GM12878 (cell line): ENCODE measurements at regions not wholly inside any gene's neighbourhood (a gene's known extent, or its start where the extent isn't known, plus 50 kb on each side); places are given as distances from the start of the nearest gene placed in this dataset.

Experiments
- ATAC-seq: fragments of 200-7000 bp; cut with Tn5 transposase; 3 replicates; pipeline ENCODE4 v1.9.1; 2020; ENCODE audit warnings: mild to moderate bottlenecking, moderate library complexity
- BruUV-seq: library from RNA; stranded (reverse); fragments of 400-500 nt; replicated peaks from 2 replicates; lab custom pipeline; 2021; lab: Mats Ljungman, UMichigan
- CTCF ChIA-PET: fragments of 300-600 bp; sonication (Branson Sonifier 250); formaldehyde crosslinking; extraction: SDS; loops from one replicate; lab custom pipeline; 2021; ENCODE audit warnings: inconsistent platforms; lab: Yijun Ruan, JAX
- POLR2A ChIA-PET: fragments of 350-600 bp; formaldehyde crosslinking; extraction: SDS; loops from one replicate; lab custom pipeline; 2021; ENCODE audit warnings: inconsistent platforms; lab: Charles Lee
- RAD21 ChIA-PET: fragments of 300-600 bp; sonication (Branson Sonifier 250); formaldehyde crosslinking; loops from one replicate; lab custom pipeline; 2023; ENCODE audit warnings: antibody characterized with exemption; ENCODE audit not compliant: unreplicated experiment; lab: Charles Lee
- SMC1A ChIA-PET: fragments of 300-600 bp; sonication (Branson Sonifier 250); formaldehyde crosslinking; loops from one replicate; lab custom pipeline; 2023; ENCODE audit not compliant: unreplicated experiment, uncharacterized antibody; lab: Charles Lee
- DNase-seq: peaks from one replicate; pipeline ENCODE4 v3.0.0-alpha.2; 2011; ENCODE audit warnings: low read depth, low spot score
- FAIRE-seq: peaks from 3 replicates; lab custom pipeline; 2011; peaks lifted over from hg19 to GRCh38; lab: Jason Lieb, UNC
- H2AFZ ChIP-seq: 2 replicates; pipeline ENCODE4 v1.6.0; 2011; ENCODE audit warnings: low read depth, low read length, control low read depth; ENCODE audit not compliant: control insufficient read depth
- H3K27ac ChIP-seq: 2 replicates; pipeline ENCODE4 v1.5.1; 2011; ENCODE audit warnings: control low read depth; ENCODE audit not compliant: control insufficient read depth, insufficient read depth
- H3K27me3 ChIP-seq, 2 experiments: replicated peaks in 1 of 2; 2 replicates each; pipeline versions ENCODE4 v1.6.0 to v1.6.1; 2011; ENCODE audit warnings: low read length in 1 of 2; ENCODE audit not compliant: control insufficient read depth in 2 of 2, insufficient read depth in 2 of 2
- H3K36me3 ChIP-seq, 2 experiments: 2 replicates each; pipeline ENCODE4 v1.5.1; 2011; ENCODE audit warnings: low read length in 1 of 2; ENCODE audit not compliant: control insufficient read depth in 2 of 2, insufficient read depth in 2 of 2
- H3K4me1 ChIP-seq: 2 replicates; pipeline ENCODE4 v1.6.1; 2011; ENCODE audit warnings: mild to moderate bottlenecking, low read length, moderate library complexity, mixed read lengths; ENCODE audit not compliant: control insufficient read depth, insufficient read depth
- H3K4me2 ChIP-seq: 2 replicates; pipeline ENCODE4 v1.6.0; 2011; ENCODE audit warnings: control low read depth; ENCODE audit not compliant: control insufficient read depth, insufficient read depth
- H3K4me3 ChIP-seq: fragments of 200-600 bp; sonication (generic); 2 replicates; pipeline ENCODE4 v1.5.1; 2016
- H3K79me2 ChIP-seq: 2 replicates; pipeline ENCODE4 v1.6.0; 2011; ENCODE audit warnings: low read length; ENCODE audit not compliant: control insufficient read depth, insufficient read depth
- H3K9ac ChIP-seq: 2 replicates; pipeline ENCODE4 v1.8.0; 2011; ENCODE audit warnings: low read length, control low read depth, mixed read lengths; ENCODE audit not compliant: control insufficient read depth, insufficient read depth
- H3K9me3 ChIP-seq: replicated peaks from 3 replicates; pipeline ENCODE4 v1.5.1; 2011; ENCODE audit warnings: mild to moderate bottlenecking, low read length; ENCODE audit not compliant: control insufficient read depth, insufficient read depth
- H4K20me1 ChIP-seq: 2 replicates; pipeline ENCODE4 v1.6.0; 2011; ENCODE audit not compliant: control insufficient read depth, insufficient read depth
- ATF7 ChIP-seq: fragments of 450-650 bp; IDR thresholded peaks from 2 replicates; pipeline ENCODE4 v1.6.1; 2016; ENCODE audit warnings: low read depth, mild to moderate bottlenecking
- FOXM1 ChIP-seq: IDR thresholded peaks from 2 replicates; pipeline ENCODE4 v1.6.1; 2012; ENCODE audit warnings: low read depth, mild to moderate bottlenecking, inconsistent platforms, low read length, moderate library complexity
- KAT2A ChIP-seq: conservative IDR thresholded peaks from 2 replicates; pipeline ENCODE4 v1.6.1; 2011; ENCODE audit warnings: low read depth, low read length; ENCODE audit not compliant: control insufficient read depth
- NRF1 ChIP-seq: conservative IDR thresholded peaks from 2 replicates; pipeline ENCODE4 v1.6.1; 2011; ENCODE audit warnings: mild to moderate bottlenecking, low read depth, low read length, improper control_type of control experiment
- PAX8 ChIP-seq: fragments of 450-650 bp; IDR thresholded peaks from 2 replicates; pipeline ENCODE4 v1.6.1; 2017; ENCODE audit warnings: mild to moderate bottlenecking, moderate library complexity
- RAD51 ChIP-seq: fragments of 450-650 bp; IDR thresholded peaks from 2 replicates; pipeline ENCODE4 v1.6.1; 2016; ENCODE audit warnings: moderate library complexity, mild to moderate bottlenecking, inconsistent platforms
- SIX5 ChIP-seq: IDR thresholded peaks from 2 replicates; pipeline ENCODE4 v1.6.1; 2011; ENCODE audit warnings: mild to moderate bottlenecking, low read depth, low read length, moderate library complexity; ENCODE audit not compliant: severe bottlenecking
- SREBF1 ChIP-seq: IDR thresholded peaks from 2 replicates; pipeline ENCODE4 v1.6.1; 2012; ENCODE audit warnings: mild to moderate bottlenecking, low read length
- SUPT20H ChIP-seq: IDR thresholded peaks from 2 replicates; pipeline ENCODE4 v1.6.1; 2011; ENCODE audit warnings: low read depth, mild to moderate bottlenecking, low read length, moderate library complexity, borderline replicate concordance; ENCODE audit not compliant: control insufficient read depth
- TCF7 ChIP-seq: IDR thresholded peaks from 2 replicates; pipeline ENCODE4 v1.6.1; 2014; ENCODE audit warnings: antibody characterized with exemption, borderline replicate concordance
- ZBED1 ChIP-seq: IDR thresholded peaks from 2 replicates; pipeline ENCODE4 v1.6.1; 2016; ENCODE audit warnings: borderline replicate concordance
- whole genome bisulfite sequencing: methylation state at CpG from one replicate; pipeline ENCODE4 v1.1.6; 2016; ENCODE audit warnings: low lambda C conversion rate; ENCODE audit not compliant: insufficient replicate concordance, insufficient coverage; ENCODE audit errors: missing lambda C conversion rate; 5-methylcytosine and 5-hydroxymethylcytosine counted together
- in situ Hi-C: fragments of 300-500 bp; cut with MboI; formaldehyde crosslinking; loops from 9 replicates; pipeline ENCODE4 v1.14.3; 2018; ENCODE audit warnings: mixed read lengths
- intact Hi-C: fragments of 100-400 bp; cut with micrococcal nuclease; formaldehyde crosslinking; loops from one replicate; pipeline ENCODE4 v1.14.2; 2022; ENCODE audit not compliant: unreplicated experiment
- TF ChIP-seq, protein P1 (sequence below): fragments of 450-650 bp; formaldehyde crosslinking; IDR thresholded peaks from 2 replicates; pipeline ENCODE4 v1.4.0; 2020; ENCODE audit warnings: mild to moderate bottlenecking, moderate library complexity
- TF ChIP-seq, protein P2 (sequence below): IDR thresholded peaks from 2 replicates; pipeline ENCODE4 v1.6.1; 2011; ENCODE audit warnings: borderline replicate concordance, low read depth, mild to moderate bottlenecking, moderate library complexity, mixed read lengths, low read length; ENCODE audit not compliant: insufficient read depth; ENCODE audit errors: extremely low read length
- TF ChIP-seq, protein P3 (sequence below): fragments of 450-650 bp; IDR thresholded peaks from 2 replicates; pipeline ENCODE4 v1.6.1; 2018; ENCODE audit warnings: borderline replicate concordance, mild to moderate bottlenecking; ENCODE audit not compliant: partially characterized antibody

DNA sequence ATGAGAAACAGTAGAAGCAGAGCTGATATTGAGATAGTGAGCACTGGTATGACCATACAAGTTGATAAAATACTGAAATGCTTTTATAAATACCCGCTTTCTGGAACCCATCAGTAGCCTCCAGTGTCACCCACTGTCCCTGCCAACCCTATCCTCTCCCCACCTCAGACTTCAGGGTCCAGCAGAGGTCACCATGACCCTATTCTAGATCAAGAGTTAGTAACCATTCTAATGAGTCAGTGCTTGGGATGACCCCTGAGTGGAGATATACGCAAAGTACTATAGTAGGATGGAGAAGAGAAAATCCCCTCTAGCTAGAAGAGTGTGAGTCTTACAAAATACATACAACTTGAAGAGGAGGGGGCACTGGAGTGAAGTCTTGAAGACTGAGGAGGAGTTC, 297.9 kb upstream of the BRINP1 start:
- no peaks in the 10 kb centered on the region for H3K36me3 ChIP-seq
- no peak overlapping the region for H2AFZ ChIP-seq
- 3% methylated on average over 2 of the region's 2 CpGs for WGBS
- no TSS peak for BruUV-seq
- H3K9me3 ChIP-seq, result no peaks in the 10 kb centered on the region
- no peak for FAIRE-seq
- no peak overlapping the region for H3K27ac ChIP-seq
- no peak for TF ChIP-seq TCF7
- TF ChIP-seq NRF1, result no peak
- no peak for TF ChIP-seq FOXM1
- no peak for TF ChIP-seq ZBED1
- TF ChIP-seq SREBF1, result no peak
- TF ChIP-seq, protein P1, sequence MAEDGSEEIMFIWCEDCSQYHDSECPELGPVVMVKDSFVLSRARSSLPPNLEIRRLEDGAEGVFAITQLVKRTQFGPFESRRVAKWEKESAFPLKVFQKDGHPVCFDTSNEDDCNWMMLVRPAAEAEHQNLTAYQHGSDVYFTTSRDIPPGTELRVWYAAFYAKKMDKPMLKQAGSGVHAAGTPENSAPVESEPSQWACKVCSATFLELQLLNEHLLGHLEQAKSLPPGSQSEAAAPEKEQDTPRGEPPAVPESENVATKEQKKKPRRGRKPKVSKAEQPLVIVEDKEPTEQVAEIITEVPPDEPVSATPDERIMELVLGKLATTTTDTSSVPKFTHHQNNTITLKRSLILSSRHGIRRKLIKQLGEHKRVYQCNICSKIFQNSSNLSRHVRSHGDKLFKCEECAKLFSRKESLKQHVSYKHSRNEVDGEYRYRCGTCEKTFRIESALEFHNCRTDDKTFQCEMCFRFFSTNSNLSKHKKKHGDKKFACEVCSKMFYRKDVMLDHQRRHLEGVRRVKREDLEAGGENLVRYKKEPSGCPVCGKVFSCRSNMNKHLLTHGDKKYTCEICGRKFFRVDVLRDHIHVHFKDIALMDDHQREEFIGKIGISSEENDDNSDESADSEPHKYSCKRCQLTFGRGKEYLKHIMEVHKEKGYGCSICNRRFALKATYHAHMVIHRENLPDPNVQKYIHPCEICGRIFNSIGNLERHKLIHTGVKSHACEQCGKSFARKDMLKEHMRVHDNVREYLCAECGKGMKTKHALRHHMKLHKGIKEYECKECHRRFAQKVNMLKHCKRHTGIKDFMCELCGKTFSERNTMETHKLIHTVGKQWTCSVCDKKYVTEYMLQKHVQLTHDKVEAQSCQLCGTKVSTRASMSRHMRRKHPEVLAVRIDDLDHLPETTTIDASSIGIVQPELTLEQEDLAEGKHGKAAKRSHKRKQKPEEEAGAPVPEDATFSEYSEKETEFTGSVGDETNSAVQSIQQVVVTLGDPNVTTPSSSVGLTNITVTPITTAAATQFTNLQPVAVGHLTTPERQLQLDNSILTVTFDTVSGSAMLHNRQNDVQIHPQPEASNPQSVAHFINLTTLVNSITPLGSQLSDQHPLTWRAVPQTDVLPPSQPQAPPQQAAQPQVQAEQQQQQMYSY, result no peak
- TF ChIP-seq ATF7, result no peak
- no peak for TF ChIP-seq KAT2A
- TF ChIP-seq SUPT20H, result no peak
- TF ChIP-seq, protein P2, sequence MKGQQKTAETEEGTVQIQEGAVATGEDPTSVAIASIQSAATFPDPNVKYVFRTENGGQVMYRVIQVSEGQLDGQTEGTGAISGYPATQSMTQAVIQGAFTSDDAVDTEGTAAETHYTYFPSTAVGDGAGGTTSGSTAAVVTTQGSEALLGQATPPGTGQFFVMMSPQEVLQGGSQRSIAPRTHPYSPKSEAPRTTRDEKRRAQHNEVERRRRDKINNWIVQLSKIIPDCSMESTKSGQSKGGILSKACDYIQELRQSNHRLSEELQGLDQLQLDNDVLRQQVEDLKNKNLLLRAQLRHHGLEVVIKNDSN, result no peak
- no peak for TF ChIP-seq SIX5
- TF ChIP-seq, protein P3, sequence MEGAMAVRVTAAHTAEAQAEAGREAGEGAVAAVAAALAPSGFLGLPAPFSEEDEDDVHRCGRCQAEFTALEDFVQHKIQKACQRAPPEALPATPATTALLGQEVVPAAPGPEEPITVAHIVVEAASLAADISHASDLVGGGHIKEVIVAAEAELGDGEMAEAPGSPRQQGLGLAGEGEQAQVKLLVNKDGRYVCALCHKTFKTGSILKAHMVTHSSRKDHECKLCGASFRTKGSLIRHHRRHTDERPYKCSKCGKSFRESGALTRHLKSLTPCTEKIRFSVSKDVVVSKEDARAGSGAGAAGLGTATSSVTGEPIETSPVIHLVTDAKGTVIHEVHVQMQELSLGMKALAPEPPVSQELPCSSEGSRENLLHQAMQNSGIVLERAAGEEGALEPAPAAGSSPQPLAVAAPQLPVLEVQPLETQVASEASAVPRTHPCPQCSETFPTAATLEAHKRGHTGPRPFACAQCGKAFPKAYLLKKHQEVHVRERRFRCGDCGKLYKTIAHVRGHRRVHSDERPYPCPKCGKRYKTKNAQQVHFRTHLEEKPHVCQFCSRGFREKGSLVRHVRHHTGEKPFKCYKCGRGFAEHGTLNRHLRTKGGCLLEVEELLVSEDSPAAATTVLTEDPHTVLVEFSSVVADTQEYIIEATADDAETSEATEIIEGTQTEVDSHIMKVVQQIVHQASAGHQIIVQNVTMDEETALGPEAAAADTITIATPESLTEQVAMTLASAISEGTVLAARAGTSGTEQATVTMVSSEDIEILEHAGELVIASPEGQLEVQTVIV, result no peak
- TF ChIP-seq PAX8, result no peak
- no peak for TF ChIP-seq RAD51
- TF ChIP-seq, all 136 proteins: peak for 0
- Histone ChIP-seq H3K4me3 (no peak overlapping the region), H3K27me3 (no peaks in the 10 kb centered on the region), H4K20me1 (no peaks in the 10 kb centered on the region), H3K4me2 (no peak overlapping the region), H3K79me2 (no peaks in the 10 kb centered on the region), H3K9ac (no peak overlapping the region), H3K4me1 (no peaks in the 10 kb centered on the region)
- ChIA-PET CTCF (no interaction called here), RAD21 (no interaction called here), POLR2A (no interaction called here), SMC1A (no interaction called here)
- DNase-seq (no peak), ATAC-seq (no peak)
- intact Hi-C loops (no loop called here), in situ Hi-C loops (no loop called here)
